ENCODE measurements at regions not wholly inside any gene's neighbourhood (a gene's known extent, or its start where the extent isn't known, plus 50 kb on each side); places are given as distances from the start of the nearest gene placed in this dataset.

DNA sequence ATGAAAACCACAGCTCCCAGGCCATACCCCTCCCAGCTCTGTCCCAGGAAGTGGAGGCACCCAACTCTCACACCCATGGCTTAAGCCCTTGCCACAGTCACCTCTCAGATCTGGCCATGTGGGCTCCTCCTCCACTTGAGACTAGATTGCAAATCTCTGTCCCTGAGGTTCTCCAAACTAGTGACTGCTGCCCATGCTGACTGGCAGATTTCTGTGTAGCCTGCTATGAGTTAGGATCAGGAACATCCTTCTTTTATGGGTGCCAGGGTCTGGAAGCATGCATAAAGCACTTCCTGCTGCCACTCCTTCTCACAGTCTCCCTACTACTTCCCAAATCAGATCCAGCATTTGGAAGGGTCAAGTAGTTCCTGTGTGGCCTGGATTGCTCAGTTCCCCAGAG, 59.6 kb upstream of the GOLIM4 start:
- Histone ChIP-seq H3K4me3 (ENCODE audit: extremely low read depth, insufficient read depth, low read length, poor library complexity, severe bottlenecking) (no peak overlapping the region), H3K36me3 (ENCODE audit: control insufficient read depth, insufficient read depth, low read length) (no peaks in the 10 kb centered on the region), H3K4me1 (ENCODE audit: control insufficient read depth, insufficient read depth, low read length, poor library complexity, severe bottlenecking) (no peaks in the 10 kb centered on the region), H3K27ac (ENCODE audit: low read depth, low read length, severe bottlenecking) (no peak overlapping the region), H3K9me3 (ENCODE audit: control insufficient read depth, low read length) (peaks cover 8% of the 10 kb centered on the region)

DNA sequence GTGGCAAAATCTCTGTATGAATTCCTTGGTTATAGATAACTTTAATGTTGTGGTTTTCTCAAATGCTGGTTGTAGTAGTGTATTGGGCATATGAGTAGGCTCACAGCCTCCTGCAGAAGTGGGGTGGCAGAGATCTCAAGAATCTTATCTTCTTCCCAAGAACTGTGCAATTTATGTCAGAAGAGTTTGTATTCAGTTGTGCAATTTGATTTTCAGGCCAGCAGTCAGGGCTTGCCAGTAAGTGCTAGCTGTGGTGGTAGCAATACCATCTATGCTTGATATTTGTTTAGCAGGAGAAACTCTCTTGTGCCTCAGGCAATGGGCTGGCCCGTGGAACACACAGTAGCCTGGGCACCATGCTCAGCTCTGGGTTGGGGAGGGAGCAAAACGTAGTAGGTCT, 58.4 kb upstream of the GOLIM4 start:
- Histone ChIP-seq H3K36me3 (ENCODE audit: control insufficient read depth, insufficient read depth, low read length) (no peaks in the 10 kb centered on the region), H3K4me3 (ENCODE audit: extremely low read depth, insufficient read depth, low read length, poor library complexity, severe bottlenecking) (no peak overlapping the region), H3K9me3 (ENCODE audit: control insufficient read depth, low read length) (peaks cover 8% of the 10 kb centered on the region), H3K4me1 (ENCODE audit: control insufficient read depth, insufficient read depth, low read length, poor library complexity, severe bottlenecking) (no peaks in the 10 kb centered on the region), H3K27ac (ENCODE audit: low read depth, low read length, severe bottlenecking) (no peak overlapping the region)
- 79 to 92% methylated on average over 2 of the region's 2 CpGs for WGBS, 2 experiments (ENCODE audit: insufficient coverage in 2 of 2)

DNA sequence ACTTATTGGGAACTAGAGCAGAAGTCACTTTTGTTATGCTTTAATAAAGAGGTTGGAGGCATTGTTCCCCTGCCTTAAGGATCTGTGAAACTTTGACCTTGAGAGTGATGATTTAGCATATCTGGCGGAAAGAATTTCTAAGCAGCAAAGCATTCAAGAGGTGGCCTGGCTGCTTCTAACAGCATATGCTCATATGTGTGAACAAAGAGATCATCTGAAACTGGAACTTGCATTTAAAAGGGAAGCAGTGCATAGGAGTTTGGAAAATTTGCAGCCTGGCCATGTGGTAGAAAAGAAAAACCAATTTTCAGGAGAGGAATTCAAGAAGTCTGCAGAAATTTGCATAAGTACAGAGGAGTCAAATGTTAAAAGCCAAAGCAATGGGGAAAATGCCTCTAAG, 56.4 kb upstream of the GOLIM4 start:
- whole genome bisulfite sequencing, 2 experiments (ENCODE audit: insufficient coverage in 2 of 2): 86 to 92% methylated on average over 1 of the region's 1 CpG
- H3K36me3 ChIP-seq (ENCODE audit: control insufficient read depth, insufficient read depth, low read length): no peaks in the 10 kb centered on the region
- no peaks in the 10 kb centered on the region for H3K4me1 ChIP-seq (ENCODE audit: control insufficient read depth, insufficient read depth, low read length, poor library complexity, severe bottlenecking)
- no peak overlapping the region for H3K27ac ChIP-seq (ENCODE audit: low read depth, low read length, severe bottlenecking)
- H3K9me3 ChIP-seq (ENCODE audit: control insufficient read depth, low read length): peaks cover 8% of the 10 kb centered on the region
- no peak overlapping the region for H3K4me3 ChIP-seq (ENCODE audit: extremely low read depth, insufficient read depth, low read length, poor library complexity, severe bottlenecking)

All from mesodermal cell (in vitro differentiated cells).